Stimulated activated effector memory CD8-positive, alpha-beta T cell treated with anti-CD3 and anti-CD28 coated beads, Interleukin-12 subunit alpha, Interleukin-12 subunit beta, amount 100 ng/mL, for 72 hours (primary cell): ENCODE measurements at regions not wholly inside any gene's neighbourhood (a gene's known extent, or its start where the extent isn't known, plus 50 kb on each side); places are given as distances from the start of the nearest gene placed in this dataset.
A peak's percentile ranks its signal among the peaks of the same experiment; 100 is the strongest.

Experiments
- ATAC-seq: fragments of 150-1000 bp; cut with Tn5 transposase; 2 replicates; pipeline ENCODE4 v1.10.0; 2021
- DNase-seq, 2 donors: peaks; one replicate each; pipeline ENCODE4 v3.0.0; 2021 to 2022; ENCODE audit warnings: low spot score in 2 of 2
- H3K27ac Mint-ChIP-seq: one replicate; pipeline ENCODE4 v1.8.0; 2022; ENCODE audit warnings: mild to moderate bottlenecking, mixed read lengths
- H3K36me3 Mint-ChIP-seq: one replicate; pipeline ENCODE4 v1.8.0; 2022; ENCODE audit warnings: mild to moderate bottlenecking, mixed read lengths
- H3K4me1 Mint-ChIP-seq: one replicate; pipeline ENCODE4 v1.8.0; 2022; ENCODE audit warnings: mixed read lengths
- H3K4me3 Mint-ChIP-seq: one replicate; pipeline ENCODE4 v1.8.0; 2022; ENCODE audit warnings: mild to moderate bottlenecking, mixed read lengths
- H3K9me3 Mint-ChIP-seq: one replicate; pipeline ENCODE4 v1.8.0; 2022; ENCODE audit warnings: mixed read lengths

- ATAC-seq (no peak), DNase-seq (no peak)
- H3K4me1 Mint-ChIP-seq = no peaks in the 10 kb centered on the region
- peaks cover 6% of the 10 kb centered on the region for H3K36me3 Mint-ChIP-seq
- no peak overlapping the region for H3K4me3 Mint-ChIP-seq
- H3K27ac Mint-ChIP-seq = no peak overlapping the region
- peaks cover 9% of the 10 kb centered on the region for H3K9me3 Mint-ChIP-seq
Measured at GRCh38 chr6:24064832-24065231, 61.2 kb upstream of the NRSN1 start.

DNA sequence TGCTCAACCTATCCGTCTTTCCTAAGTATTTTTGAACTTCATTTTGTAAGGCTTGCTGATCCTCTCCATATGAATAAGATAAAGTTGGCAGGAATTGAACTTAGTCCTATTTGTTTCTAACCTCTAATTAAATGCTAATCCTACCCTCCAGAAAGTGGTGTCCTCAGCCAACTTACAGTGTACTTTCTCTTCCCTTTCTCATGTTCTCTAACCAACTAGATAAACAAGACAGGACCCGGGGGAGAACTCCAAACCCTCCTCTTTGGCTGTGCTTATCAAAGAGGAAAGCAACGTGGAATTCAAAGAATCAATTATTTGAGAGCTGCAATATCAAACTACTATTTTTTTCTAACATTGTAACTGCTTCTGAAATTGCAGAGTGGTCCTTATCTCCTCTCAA, 56.5 kb upstream of the NRSN1 start:
- Mint-ChIP-seq H3K9me3 (peaks cover 12% of the 10 kb centered on the region), H3K27ac (no peak overlapping the region)

DNA sequence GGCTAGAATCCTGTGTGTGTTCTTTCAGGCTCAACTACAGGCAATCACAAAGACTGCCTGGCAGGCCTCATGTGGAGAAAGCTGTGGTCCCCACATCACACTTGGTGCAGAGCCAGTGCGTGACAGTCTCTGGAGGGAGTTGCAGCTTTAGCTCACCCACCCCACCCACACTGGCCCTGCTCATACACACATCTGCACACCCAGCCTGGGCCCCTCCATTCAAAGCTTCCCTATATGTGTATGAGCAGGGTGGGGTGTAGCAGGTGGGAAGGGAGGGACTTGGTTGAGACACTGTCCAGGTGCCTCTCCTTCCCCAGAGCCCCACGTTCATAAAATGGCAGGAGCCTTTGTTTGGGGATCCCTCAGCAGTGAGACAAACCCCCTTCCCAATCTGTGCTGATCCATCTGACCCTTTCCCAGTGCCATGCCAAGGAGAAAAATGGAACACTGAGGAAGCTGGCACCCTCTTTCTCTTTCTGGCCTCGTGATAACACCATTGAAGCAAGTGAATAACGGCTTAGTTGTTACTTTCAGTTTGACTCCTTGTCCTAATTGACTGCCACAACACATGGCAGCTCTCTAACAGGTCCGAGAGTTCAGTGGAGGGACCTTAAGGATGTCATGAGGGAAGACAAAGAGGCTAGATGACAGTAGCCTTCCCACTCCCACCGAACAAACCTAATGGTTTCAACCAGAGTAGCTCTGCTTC, 53.8 kb upstream of the NRSN1 start:
- Mint-ChIP-seq H3K36me3 (no peaks in the 10 kb centered on the region), H3K4me3 (no peak overlapping the region), H3K4me1 (no peaks in the 10 kb centered on the region), H3K27ac (no peak overlapping the region), H3K9me3 (peaks cover 10% of the 10 kb centered on the region)
- ATAC-seq (peak; percentile 52), DNase-seq (no peak)

More for the DNA sequence above, 56.5 kb upstream of the NRSN1 start:
- no peak overlapping the region for H3K4me3 Mint-ChIP-seq
- DNase-seq = no peak
- H3K36me3 Mint-ChIP-seq = peaks cover 5% of the 10 kb centered on the region
- ATAC-seq = no peak
- no peaks in the 10 kb centered on the region for H3K4me1 Mint-ChIP-seq

GRCh38 chr6:24076011-24076410, 50.0 kb upstream of the NRSN1 start:
- Mint-ChIP-seq H3K4me1 (no peaks in the 10 kb centered on the region), H3K4me3 (no peak overlapping the region), H3K36me3 (no peaks in the 10 kb centered on the region), H3K27ac (no peak overlapping the region), H3K9me3 (peaks cover 8% of the 10 kb centered on the region)
- no peak for DNase-seq
- no peak for ATAC-seq
